ENCODE measurements at regions not wholly inside any gene's neighbourhood (a gene's known extent, or its start where the extent isn't known, plus 50 kb on each side); places are given as distances from the start of the nearest gene placed in this dataset.

DNA sequence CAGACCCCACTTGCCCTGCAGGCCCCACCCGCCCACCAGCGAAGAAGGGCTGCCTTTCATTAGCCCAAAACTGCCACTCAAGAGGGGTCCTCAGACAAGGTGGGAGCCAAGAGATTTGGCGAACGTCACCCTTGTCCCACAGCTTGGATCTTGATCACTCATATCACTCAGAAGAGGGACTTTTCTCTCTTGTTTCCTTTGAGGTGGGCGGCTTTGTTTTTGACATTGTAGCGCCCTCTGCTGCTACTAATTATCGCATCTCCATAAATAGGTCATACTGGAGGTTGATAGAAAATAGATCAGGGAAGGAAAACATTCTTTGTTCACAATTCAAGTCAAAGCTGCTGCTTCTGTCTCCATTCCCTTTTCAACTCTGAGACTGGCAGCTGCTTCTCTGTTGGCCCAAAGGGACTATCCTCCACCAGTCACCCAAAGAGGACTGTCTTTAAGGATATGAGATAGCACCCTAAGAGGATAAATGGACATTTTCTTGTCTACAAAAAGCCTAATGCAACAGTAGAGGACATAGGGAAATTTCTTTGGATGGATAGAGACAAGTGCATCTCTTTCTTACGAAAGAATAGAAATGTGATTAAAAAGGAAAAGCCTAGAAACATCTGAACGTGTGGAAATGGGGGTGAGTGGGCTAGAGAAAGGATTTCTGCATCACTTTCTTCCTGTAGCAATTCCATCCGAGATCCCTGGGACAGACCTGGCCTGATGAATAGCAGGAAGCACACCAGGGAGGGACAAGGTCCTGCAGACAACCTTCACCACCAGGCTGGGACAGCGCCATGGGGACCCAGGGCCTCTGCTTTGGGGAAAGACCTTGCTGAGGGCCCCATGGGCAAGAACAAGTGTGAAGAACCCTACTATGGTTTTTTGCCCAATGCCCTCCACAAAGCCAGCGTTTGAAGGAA is 115.8 kb downstream of the DAD1 start:
- TF ChIP-seq, protein P1, sequence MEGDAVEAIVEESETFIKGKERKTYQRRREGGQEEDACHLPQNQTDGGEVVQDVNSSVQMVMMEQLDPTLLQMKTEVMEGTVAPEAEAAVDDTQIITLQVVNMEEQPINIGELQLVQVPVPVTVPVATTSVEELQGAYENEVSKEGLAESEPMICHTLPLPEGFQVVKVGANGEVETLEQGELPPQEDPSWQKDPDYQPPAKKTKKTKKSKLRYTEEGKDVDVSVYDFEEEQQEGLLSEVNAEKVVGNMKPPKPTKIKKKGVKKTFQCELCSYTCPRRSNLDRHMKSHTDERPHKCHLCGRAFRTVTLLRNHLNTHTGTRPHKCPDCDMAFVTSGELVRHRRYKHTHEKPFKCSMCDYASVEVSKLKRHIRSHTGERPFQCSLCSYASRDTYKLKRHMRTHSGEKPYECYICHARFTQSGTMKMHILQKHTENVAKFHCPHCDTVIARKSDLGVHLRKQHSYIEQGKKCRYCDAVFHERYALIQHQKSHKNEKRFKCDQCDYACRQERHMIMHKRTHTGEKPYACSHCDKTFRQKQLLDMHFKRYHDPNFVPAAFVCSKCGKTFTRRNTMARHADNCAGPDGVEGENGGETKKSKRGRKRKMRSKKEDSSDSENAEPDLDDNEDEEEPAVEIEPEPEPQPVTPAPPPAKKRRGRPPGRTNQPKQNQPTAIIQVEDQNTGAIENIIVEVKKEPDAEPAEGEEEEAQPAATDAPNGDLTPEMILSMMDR (conservative IDR thresholded peaks at IDR 0.05): peak; percentile 63
- no peak for TF ChIP-seq ZFX (IDR thresholded peaks at IDR 0.05)

Data from C4-2B (cell line).